ENCODE measurements at regions not wholly inside any gene's neighbourhood (a gene's known extent, or its start where the extent isn't known, plus 50 kb on each side); places are given as distances from the start of the nearest gene placed in this dataset.
"Not testable (repeated sequence)": the region's sequence is repeated elsewhere in the genome, so short reads cannot be mapped to it uniquely, and the experiment has no call there.

GRCh38 chr10:130261766-130262165, 125.6 kb downstream of the GLRX3 start:
- DNase-seq (ENCODE audit: low read depth) = no peak

DNA sequence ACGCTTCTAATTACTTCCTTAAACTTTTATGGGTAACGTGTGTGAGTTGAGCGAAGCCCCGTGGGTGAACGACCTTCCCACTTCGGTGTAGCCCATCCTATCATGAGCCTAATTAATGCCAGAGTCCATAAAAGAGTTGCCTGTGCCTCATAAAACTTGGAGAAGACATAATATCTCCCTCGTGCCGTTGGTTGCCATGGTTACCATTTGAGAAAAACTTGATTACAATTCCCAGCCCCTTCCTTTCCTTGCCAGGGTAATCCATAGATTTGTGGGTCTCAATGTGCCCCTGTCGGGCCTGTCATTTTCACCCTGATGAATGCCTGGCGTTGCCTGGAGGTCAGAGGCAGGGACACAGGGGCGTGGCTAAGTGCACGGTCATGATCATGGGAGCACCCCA, 127.1 kb downstream of the GLRX3 start:
- no peak for DNase-seq (ENCODE audit: low read depth)

- DNase-seq (ENCODE audit: low read depth) = no peak
Observed at GRCh38 chr10:130265542-130265941, 129.4 kb downstream of the GLRX3 start.

- no peak for DNase-seq (ENCODE audit: low read depth)
Observed at GRCh38 chr10:130282492-130283218, 146.5 kb downstream of the GLRX3 start.

GRCh38 chr10:130283219-130283545, 147.0 kb downstream of the GLRX3 start:
- no peak for DNase-seq (ENCODE audit: low read depth)

- DNase-seq (ENCODE audit: low read depth) = not testable (repeated sequence)
Observed at GRCh38 chr10:130295761-130296160, 159.6 kb downstream of the GLRX3 start.

DNA sequence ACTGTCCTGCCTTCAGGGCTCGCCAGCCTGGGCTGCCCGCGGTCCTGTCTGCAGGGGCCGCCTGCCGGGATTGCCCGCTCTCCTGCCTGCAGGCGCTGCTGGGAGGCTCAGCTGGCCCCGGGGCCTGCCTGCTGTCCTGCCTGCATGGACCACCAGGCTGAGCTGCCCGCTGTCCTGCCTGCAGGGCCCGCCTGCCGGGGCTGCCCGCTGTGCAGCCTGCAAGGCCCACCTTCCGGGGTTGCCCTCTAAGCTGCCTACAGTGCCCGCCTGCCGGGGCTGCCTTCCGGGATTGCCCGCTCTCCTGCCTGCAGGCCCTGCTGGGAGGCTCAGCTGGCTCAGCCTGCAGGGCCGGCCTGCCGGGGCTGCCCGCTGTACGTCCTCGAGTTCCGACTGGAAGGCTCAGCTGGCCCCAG, 164.4 kb downstream of the GLRX3 start:
- DNase-seq (ENCODE audit: low read depth) = peak; percentile 63

DNA sequence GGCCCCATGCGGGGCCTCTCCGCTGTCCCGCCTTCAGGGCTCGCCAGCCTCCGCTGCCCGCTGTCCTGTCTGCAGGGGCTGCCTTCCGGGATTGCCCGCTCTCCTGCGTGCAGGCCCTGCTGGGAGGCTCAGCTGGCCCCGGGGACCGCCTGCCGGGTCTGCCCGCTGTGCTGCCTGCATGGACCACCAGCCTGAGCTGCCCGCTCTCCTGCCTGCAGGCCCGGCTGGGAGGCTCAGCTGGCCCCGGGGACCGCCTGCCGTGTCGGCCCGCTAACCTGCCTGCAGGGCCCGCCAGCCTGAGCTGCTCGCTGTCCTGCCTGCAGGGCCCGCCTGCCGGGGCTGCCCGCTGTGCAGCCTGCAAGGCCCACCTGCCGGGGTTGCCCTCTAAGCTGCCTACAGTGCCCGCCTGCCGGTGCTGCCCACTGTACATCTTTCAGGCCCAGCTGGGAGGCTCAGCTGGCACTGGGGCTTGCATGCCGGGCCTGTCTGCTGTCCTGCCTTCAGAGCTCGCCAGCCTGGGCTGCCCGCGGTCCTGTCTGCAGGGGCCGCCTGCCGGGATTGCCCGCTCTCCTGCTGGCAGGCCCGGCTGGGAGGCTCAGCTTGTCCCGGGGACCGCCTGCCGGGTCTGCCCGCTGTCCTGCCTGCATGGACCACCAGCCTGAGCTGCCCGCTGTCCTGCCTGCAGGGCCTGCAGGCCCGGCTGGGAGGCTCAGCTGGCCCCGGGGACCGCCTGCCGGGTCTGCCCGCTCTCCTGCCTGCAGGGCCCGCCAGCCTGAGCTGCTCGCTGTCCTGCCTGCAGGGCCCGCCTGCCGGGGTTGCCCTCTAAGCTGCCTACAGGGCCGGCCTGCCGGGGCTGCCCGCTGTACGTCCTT, 165.1 kb downstream of the GLRX3 start:
- peak; percentile 73 for DNase-seq (ENCODE audit: low read depth)

DNA sequence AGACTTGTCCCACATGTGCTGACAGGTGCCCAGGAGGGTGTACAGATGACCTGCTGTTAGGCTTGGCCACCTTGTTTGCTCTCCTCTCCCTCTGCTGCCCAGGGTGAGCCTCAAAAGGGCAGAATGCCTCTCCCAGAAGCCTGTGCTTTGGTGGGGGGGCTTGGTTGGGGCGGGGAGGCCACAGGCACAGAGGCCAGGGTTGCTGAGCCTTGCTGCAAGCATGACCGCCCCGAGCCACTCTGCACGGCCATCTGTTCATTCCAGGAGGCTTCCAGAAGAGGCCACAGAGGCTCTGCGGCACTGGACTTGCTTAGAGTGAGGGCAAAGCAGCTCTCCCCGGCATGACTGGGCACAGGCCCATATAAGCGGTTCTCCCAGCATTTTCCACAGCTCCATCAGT, 190.8 kb downstream of the GLRX3 start:
- DNase-seq (ENCODE audit: low read depth) = no peak

DNA sequence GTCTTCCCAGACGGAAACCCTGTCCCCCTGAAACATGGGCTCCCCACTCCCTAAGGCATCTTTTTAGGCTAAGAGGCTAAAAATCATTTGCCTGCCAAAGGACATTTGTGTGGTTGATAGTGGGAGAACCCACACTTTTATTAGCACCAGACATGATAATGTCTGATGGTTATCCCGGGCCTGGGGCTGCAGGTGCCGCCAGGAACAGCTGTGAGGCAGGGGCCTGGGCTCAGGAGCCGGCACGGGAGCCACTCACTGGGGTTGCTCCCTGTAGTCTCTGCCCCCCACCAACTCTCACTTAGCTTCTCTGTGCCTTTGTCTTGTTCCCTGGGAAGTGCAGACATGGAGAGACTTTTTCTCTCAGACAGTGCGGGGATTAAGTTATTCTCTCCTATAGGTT, 193.6 kb downstream of the GLRX3 start:
- DNase-seq (ENCODE audit: low read depth) = no peak

GRCh38 chr10:130333185-130333584, 197.0 kb downstream of the GLRX3 start:
- no peak for DNase-seq (ENCODE audit: low read depth)

GRCh38 chr10:130335336-130335735, 199.1 kb downstream of the GLRX3 start:
- DNase-seq (ENCODE audit: low read depth) = no peak

GRCh38 chr10:130336617-130337304, 200.6 kb downstream of the GLRX3 start:
- no peak for DNase-seq (ENCODE audit: low read depth)

DNA sequence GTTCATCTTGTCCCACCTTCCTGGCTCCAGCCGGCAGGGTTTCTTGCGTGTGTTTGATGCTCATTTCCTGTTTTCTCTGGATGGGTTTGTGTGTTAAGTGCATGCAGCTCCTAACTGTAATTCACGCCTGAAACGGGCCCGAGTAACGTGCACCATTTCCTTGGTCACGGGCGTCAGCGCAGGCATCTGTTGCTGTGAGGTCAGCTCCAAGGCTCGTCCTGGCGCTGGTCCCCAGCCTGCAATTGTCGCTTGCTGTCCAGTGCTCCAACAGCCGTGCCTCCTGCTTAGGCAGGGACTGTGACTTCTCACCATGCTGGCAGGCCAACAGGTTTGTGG, 201.1 kb downstream of the GLRX3 start:
- DNase-seq (ENCODE audit: low read depth) = no peak

- no peak for DNase-seq (ENCODE audit: low read depth)
Observed at GRCh38 chr10:130337696-130338635, 201.8 kb downstream of the GLRX3 start.

DNA sequence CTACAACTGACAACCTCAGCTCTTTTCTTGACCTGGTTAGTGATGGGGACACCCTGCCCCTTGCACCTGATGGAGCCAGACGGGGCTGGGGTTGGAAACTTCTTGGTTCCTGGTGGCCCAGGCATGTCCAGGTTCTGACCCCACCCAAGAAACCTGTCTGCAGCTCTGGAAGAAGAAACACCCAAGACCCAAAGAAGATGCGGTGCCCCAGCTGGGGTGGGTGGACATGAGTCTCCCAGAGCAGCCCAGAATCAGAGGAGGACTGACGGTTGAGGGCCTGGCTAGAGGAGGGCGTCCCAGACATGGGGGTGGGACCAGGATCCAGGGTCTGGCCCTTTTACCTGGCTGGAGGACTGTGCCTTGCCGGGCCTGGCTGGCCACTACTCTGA, 202.4 kb downstream of the GLRX3 start:
- DNase-seq (ENCODE audit: low read depth) = no peak

GRCh38 chr10:130339091-130339490, 202.9 kb downstream of the GLRX3 start:
- no peak for DNase-seq (ENCODE audit: low read depth)

GRCh38 chr10:130339911-130340310, 203.7 kb downstream of the GLRX3 start:
- DNase-seq (ENCODE audit: low read depth) = no peak

- DNase-seq (ENCODE audit: low read depth) = no peak
Observed at GRCh38 chr10:130340816-130341215, 204.6 kb downstream of the GLRX3 start.

GRCh38 chr10:130341356-130341755, 205.2 kb downstream of the GLRX3 start:
- DNase-seq (ENCODE audit: low read depth) = peak; percentile 9

- no peak for DNase-seq (ENCODE audit: low read depth)
Observed at GRCh38 chr10:130345728-130346127, 209.5 kb downstream of the GLRX3 start.

- no peak for DNase-seq (ENCODE audit: low read depth)
Observed at GRCh38 chr10:130350996-130351395, 214.8 kb downstream of the GLRX3 start.

Data from activated T-cell treated with anti-CD3 and anti-CD28 coated beads for 48 hours (primary cell).